ENCODE measurements at regions not wholly inside any gene's neighbourhood (a gene's known extent, or its start where the extent isn't known, plus 50 kb on each side); places are given as distances from the start of the nearest gene placed in this dataset.
"Not testable (repeated sequence)": the region's sequence is repeated elsewhere in the genome, so short reads cannot be mapped to it uniquely, and the experiment has no call there.

DNA sequence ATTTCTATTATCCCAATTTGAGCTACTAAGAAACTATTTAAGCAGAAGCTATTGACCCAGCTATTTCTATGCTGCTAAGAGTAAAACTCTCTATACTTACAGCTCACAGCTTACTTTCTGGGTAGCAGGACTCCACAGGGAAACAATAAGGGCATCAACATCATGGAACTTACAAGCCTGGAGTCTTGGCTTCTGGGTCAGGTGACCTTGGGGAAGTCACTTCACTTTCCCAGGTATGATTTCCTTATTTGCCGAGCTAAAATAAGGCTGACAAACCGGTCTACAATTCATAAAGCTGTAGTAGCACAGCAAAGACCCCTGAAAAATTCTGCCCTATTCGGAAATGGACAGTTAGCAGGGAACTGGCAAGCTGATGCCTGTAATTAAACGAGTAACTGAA is 278.3 kb upstream of the NR2F2 start:
- no peak for DNase-seq

DNA sequence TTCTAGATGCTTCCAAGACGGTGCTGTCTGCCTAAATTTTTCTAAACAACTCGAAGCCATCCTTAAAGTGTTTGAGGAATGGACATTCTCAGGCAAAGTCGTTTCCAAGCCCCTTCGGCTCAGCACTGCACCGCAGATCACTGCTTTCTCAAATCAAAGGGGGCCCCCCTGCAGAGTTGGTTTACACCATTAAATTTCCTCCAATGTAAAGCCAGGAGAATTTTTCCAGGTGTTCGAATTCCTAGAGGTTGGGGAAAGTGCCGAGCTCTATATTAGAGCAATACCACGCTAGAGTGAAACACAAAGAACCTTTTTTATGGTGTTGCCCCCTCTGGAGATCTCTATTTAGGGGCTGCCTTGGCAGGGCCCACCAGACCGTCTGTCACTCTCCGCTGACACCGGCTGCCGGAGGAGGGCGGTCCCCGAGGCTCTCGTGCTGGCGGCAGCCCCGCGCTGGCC is 277.9 kb upstream of the NR2F2 start:
- DNase-seq: no peak

DNA sequence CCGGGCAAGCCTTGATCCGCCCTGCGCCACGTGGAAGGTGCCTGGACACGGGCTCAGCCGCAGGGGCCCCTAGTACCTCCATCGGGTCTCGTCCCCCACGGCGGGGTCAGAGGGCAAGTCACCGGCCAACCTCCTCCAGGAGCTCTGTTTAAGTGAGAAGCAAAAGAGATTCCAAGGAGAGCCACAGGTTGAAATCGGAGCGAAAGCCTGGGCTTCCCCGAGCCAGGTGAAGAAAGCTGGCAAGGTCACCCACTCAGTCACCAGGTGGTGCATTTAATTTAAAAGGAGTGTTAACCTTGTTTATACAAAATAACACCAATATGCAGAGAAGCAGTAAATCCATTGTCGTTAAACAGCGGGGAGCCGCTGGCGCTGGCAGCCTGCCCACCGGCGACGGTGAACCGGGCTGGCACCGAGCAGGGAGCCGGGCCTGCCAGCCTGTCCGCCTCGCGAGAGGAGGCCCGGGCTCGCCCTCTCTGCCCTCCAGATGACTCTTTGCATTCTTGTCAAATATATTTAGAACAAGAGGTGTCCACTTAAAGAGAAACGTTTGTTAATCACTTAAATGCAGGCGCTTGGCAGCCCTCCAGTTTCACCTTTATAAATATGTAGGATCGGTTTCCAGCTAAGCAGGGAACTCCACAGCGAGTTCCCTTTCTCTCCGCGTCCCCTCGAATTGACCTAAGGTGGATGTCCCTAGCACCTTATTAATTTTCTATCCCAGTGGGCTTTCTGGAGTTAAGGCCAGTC is 277.3 kb upstream of the NR2F2 start:
- DNase-seq: no peak

DNA sequence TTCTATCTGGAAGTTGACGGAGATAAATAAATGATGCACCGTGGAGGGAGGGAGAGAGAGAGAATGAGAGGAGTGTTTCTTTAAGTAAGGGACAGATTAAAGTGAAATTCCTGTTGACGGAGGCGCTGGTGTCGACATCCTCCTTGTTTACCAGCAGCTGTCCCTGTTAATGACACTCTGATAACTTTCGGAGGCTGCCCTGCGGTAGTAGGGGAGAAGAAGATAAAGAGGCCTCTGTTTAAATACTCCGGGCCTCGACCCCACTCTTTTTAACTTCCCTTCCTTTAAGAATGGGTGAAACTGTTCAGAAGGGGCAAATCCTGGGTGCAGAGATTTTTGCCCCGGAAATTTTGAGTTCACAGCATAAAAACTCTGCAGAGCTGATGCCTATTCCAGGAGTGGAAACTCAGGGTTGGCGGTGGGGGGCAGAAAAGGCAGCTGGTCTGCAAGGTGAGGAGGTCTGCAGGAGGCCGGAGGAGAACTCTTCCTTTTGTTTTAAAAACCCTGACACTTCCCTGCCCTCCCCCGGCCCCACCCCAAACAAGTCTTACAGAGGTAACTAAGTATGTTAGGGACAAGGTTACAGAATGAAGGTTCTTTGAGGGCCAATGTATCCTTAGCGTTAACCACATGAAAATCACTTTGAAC is 276.6 kb upstream of the NR2F2 start:
- no peak for DNase-seq

DNA sequence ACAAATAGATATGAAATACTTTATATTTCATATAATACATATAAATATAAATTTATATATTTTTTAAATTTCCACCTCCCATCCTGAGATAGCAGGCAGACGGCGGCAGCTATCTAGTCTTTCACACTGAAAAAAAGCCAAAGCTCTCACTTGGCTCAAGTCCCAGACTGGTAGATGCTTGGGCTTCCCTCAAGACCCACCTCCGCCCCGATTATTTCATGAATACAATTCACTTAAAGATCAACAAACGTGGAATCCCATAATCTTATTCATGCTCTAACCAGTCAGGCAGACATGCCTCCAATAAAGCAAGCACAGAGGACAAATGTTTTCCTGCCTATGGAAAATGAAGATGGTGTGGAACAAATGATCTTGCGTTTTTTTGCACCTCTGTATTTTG is 275.9 kb upstream of the NR2F2 start:
- DNase-seq: no peak

DNA sequence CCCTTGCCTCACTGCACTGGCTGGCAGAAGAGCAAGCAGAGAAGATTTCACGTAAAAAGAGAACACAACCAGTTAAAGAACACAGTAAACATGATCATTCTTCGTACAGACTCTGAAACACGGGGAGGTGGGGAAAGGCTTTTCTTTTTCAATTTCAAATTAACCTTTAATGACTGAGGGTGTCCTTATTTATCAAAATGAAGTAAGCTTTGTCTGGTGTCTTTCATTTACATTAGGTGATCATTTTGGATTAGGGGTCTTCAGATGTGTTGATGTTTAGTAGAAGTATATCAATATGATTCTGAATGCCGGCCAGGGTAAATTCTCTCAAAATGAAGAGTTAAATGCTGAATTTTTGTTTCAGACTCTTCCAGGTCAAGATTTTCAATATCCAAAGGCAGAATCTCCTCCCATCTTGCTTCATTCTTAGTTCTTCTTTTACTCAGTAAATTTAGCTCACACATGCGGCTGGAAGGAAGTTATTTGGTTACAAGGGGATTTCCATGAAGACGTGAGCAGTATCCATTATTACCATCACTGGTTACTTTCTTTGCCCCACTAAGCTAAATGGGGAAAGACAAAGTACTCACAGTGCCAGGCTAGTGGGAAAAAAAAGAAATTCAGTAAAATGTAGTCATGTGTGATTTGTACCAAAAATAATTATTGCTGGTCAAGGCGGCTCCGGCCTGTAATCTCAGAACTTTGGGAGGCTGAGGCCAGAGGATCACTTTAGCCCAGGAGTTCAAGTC is 272.2 kb upstream of the NR2F2 start:
- DNase-seq: no peak

DNA sequence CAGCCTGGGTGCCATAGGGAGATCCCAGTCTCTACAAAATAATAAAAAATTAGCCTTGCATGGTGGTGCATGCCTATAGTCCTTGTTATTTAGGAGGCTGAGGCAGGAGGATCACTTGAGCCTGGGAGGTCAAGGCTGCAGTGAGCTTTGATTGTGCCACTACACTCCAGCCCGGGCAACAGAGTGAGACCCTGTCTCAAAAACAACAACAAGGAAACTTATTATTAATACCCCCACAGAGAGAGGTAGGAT is 271.7 kb upstream of the NR2F2 start:
- DNase-seq: not testable (repeated sequence)

DNA sequence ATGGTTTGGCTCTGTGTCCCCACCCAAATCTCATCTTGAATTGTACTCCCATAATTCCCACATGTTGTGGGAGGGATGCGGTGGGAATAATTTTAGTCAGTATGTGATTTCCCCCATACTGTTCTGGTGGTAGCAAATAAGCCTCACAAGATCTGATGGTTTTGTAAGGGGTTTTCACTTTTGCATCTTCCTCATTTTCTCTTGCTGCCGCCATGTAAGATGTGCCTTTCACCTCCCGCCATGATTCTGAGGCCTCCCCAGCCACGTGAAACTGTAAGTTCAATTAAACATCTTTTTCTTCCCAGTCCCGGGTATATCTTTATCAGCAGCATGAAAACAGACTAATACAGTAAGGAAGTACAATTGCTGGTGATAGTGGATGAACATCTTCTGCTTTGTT is 269.9 kb upstream of the NR2F2 start:
- not testable (repeated sequence) for DNase-seq

DNA sequence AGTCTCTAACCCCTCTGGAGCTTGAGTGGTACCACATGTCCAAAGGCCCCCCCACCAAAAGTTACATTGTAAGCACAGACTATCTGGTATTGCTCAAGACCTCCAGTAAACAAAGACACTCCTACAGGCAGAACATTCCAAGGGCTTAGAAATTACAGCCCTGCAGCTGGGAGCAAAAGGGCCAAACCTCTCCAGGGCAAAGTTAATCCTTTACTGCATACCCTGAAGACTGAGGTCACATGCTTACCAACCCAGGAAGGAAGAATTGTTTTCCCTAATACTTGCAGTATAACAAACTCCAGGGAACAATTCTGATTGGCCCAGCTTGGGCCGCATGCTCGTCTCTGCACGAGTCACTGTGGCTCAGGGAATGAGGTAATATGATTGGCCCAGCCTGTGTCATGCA is 266.1 kb upstream of the NR2F2 start:
- no peak for DNase-seq

DNA sequence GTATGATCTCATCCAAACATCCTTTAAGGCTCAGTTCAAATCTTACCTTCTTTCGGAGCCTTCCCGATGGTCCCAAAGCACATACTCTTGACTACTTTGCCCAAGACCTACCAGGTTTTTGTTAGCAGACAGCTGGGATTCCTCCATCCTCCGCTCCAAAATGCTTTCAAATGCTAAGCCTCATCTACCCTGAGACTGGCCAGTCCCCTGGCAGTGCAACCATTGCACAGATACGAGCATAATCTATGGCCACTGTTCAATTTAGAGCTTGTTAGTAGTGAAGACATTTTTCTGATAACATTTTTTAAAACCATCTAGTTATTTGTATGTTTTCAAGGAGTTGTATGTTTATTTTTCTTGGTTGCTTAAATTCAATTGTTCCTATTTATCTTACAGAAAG is 264.4 kb upstream of the NR2F2 start:
- DNase-seq: no peak

DNA sequence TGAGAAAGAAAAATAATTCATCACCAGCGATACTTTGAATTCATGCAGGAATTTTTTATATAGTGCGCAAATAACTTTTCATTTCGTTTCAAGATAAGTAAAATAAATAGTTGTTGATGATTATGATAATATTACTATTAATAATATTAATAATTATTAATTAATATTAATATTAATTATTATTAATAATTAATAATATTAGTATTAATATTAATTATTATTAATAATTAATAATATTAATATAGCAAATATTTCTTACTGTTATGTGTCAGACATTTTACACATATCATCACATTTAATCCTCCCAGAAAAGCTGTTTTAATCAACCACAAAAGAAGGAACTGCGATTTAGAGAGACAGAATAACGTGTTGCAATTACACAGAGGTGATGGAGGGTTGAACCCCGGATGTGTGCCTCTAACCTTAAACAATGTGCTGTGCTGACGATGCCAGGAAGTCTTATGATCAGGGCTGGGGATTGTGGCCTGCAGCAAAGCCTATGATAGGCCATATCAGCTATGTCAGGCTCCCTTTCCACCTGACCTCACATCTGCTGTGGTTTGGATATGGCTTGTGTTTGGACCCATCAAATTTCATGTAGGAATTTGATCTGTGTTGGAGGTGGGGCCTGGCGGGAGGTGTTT is 263.5 kb upstream of the NR2F2 start:
- DNase-seq: peak; percentile 91

DNA sequence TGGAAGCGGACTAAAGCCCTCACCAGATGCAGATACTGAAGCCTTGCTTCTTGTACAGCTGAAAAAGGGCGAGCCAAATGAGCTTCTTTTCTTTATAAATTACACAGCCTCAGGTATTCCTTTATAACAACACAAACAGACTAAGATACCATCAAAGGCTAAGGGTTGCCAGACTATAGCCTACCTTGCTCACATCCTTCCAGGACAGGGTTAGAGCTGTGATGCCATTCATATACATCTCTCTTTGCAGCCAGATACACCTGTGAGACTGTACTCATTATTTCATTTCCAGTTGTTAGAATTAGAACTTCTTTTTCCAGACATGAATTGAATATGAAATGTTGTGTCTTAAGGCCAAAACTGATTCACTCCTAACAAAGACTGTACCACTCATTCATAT is 262.8 kb upstream of the NR2F2 start:
- no peak for DNase-seq

DNA sequence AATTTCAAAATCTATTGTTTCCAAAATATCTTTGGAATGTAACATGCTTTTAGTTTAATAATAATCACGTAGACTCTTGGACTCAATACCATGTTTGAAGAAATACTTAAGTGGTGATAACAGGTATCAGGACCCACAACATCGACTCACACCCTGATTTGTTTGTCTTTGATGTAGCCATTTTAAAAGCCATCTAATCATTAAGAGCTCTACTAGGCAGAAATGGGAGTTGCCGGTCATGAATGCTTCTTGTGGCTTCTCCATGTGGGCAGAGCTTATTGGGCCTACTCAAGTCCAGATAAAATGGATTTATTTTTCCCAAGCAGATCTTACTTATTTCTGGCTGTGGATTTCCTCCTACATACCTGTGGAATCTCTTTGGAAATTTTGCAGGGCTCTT is 261.6 kb upstream of the NR2F2 start:
- no peak for DNase-seq

DNA sequence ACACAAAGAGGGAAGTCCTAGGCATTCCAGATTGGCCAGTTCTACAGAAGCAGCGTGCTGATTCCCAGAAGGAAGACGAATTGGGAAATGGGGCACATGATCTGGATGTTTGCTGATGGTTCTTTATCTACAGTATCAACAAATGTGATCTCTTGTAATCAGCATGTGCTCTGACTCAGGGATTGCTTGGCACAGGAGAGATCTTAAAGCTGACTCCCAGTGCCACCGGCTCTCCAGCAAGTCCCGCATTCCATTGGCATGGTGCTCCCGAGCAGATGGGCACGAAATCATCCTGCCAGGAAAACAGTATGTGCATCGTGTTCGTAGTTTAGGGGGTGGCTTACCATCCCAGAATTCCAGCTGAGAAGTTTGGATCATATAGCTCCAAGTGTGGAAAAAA is 259.9 kb upstream of the NR2F2 start:
- DNase-seq: no peak

DNA sequence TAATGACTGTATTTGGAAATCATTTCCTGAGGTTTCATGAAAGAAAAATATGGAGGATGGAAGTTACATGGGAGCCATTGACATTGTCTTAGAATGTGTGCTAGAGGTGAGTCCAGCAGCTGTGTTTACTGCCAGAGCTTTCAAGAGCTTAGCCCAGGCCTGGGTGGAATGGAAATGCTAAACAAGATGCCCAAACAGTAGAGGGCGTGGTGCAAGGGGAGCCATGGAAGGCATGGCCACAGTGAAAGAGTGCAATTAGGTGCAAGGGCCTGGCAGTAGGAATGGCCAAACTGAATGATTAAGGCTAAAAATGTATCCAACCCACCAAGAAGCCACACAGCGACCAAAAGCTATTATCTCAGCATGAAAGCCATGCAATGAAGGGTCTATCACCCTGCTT is 257.7 kb upstream of the NR2F2 start:
- peak; percentile 15 for DNase-seq

DNA sequence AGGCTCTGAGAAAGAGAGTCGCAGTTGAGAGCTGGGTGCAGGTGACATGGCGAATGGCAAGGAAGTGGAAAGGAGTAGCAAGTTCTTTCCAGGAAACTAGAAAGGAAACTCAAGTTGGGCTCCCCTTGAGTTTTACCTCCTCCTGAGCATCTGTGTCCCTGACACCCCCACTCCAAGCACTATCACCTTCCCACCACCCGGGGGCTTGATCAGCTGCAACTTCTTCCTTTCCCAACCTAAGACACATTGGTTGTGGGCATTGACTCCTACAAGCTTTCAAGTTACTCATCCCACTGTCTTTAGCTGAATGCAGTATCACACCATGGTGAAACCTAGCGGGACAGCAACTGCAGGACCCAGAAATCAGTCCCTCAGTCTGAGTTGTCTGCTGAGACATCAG is 256.6 kb upstream of the NR2F2 start:
- no peak for DNase-seq

DNA sequence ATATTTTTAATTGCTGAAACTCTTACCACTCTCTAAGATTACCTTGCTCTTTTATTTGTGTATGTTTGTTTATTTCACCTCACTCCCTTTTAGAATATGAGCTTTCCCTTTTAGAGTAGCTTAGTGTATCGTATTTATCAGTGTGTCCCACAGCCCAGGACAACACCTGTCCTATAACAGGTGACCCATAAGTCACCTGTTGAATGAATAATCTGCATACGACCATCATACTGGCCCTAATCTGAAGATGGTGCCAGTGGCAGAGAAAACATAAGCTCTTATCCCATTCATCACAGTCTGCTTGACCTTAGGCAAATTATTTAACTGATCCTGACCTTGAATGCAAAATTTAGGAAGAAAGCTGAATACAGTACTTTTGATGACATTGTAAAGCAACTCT is 254.6 kb upstream of the NR2F2 start:
- DNase-seq: no peak

DNA sequence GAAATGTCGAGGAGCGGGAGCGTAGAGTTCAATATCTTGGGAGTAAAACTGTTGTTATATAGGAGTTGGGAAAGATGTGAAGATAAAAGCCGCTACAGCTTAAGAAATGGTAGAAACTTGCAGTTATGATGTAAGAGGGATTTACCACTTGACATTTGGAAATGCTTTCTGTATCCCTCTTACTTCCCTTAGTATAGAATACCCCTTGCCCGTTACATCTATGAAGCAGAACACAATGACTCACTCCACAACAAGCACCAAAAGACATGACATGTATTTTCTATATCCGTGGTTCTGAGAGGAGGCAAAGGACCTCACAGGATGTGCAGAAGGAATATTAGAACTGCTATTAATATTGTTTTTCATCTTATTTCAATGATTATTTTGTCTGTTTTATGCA is 254.2 kb upstream of the NR2F2 start:
- DNase-seq: no peak

DNA sequence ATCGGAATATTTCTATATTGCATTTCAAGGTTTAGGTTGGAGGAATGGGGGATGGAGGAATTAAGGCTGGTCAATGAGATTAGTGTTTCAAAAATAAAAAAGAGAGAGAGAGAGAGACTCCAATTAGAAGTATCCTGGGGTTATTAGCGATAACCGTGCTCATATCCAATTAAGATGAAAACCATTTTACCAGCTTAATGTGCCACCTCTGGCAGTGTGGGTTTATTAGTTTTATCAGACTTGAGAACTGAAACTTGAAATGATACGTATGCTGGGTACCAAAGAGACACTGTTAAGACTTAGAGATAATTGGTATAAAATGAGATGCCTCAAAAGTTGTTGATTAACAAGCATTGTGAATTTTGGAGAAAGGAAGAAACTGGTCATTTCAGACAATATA is 251.5 kb upstream of the NR2F2 start:
- no peak for DNase-seq

DNA sequence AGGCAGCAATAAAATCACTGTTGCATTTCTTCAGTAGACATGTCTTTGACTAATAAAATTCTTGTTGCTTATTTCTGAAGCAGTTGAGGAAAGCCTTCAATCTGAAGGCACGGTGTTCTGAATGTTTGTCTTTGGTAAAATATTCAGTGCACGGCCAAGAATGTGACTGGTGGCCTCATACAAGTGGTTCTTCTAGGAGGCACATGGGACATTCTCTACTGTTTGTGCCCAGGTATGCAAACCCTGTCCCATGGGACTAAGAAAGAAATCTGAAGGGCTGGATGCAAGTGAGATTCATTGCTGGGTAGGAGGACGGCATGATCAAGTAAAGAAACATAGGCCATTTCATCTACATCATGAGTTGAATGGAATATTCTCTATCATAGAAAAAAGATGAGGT is 250.6 kb upstream of the NR2F2 start:
- no peak for DNase-seq

DNA sequence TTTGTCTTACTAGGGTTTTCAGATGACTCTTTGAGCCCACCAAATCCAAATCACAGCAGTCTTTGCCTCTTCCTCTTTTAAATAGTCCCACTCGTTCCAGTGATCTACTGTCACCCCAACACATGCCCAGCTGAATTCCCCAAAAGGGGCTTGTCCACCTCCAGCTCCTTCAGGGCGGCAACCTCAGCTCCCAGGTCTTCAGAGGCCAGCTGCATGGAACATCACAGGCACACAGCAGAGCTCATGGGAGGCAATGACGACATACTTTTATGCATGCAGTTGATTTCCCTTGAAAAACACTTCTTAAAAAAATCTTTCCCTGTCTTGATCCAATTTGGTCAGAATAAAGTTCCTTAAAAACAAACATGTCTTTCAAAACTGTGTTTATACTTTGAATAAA is 244.3 kb upstream of the NR2F2 start:
- no peak for DNase-seq

DNA sequence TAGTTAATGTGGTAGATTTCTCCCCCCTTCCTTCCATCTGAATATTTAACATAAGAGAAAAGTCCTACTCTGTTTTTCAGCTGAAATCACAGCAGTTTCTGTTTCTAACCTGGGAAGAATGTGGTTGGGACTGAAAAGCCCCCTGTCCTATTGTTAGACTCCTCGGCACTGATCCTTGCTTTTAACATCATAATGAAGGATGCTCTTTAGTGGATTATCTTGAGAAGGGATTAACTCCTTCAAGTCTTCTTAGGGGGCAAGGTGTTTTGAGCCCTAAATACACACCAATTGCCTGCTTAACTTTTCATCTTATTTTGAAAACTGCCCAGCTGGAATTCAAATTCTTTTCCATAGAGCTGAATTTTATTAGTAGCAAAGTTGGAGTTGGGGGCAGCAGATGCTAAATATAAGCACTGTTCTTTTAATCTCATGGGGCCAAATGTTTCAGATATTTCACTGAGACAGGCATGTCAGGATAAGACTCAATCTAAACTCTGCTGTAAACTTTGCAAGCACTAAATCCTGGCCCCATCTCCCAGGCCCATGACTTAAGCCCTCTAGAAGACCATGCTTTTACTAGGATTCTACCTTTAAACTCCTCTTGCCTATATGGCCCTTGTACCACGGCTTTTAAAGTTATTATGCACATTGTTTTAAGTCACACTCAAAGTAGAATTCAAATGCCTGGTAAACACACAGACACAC is 243.2 kb upstream of the NR2F2 start:
- DNase-seq: no peak

DNA sequence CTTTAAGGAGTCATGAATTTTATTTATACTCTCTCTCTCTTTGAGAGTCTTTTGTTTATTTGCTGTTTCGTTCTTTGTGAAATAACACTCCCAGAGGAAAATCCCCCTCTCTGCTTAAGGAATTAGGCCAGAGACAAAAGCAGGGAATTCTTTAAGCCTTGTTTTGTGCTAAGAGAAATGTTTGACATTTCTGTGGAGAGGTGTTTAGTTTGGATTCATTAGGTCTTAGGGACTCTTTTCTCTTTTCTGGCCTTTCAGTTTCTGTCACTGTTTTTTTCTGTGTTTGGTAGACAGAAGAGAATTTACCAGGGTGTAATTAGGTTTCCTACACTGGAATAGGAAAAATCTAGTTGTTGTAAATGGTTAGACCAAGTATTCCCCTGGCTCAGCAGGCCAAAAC is 241.8 kb upstream of the NR2F2 start:
- no peak for DNase-seq

Data from OCI-M1 (cell line).